MCF 10A (cell line): ENCODE measurements at regions not wholly inside any gene's neighbourhood (a gene's known extent, or its start where the extent isn't known, plus 50 kb on each side); places are given as distances from the start of the nearest gene placed in this dataset.

Experiments
- BruUV-seq: library from RNA; stranded (reverse); fragments of 400-500 nt; replicated peaks from 2 replicates; lab custom pipeline; 2021; lab: Mats Ljungman, UMichigan
- CTCF ChIA-PET: fragments of 300-600 bp; sonication (Branson Sonifier 250); formaldehyde crosslinking; extraction: SDS; loops from one replicate; lab custom pipeline; 2021; ENCODE audit warnings: antibody characterized with exemption, inconsistent platforms; lab: Yijun Ruan, JAX
- POLR2A ChIA-PET: fragments of 300-600, 350-650 bp; sonication (Branson Sonifier 250); formaldehyde crosslinking; extraction: SDS; loops from one replicate; lab custom pipeline; 2020; ENCODE audit warnings: antibody characterized with exemption, inconsistent platforms; lab: Yijun Ruan, JAX
- DNase-seq: peaks from one replicate; pipeline ENCODE4 v3.0.0-alpha.2; 2018; ENCODE audit not compliant: unreplicated experiment
- H3K27ac Mint-ChIP-seq: one replicate; pipeline ENCODE4 v1.8.0; 2022; ENCODE audit warnings: mild to moderate bottlenecking, low read depth, mixed read lengths; ENCODE audit not compliant: unreplicated experiment
- H3K27me3 Mint-ChIP-seq: one replicate; pipeline ENCODE4 v1.8.0; 2022; ENCODE audit warnings: mixed read lengths; ENCODE audit not compliant: insufficient read depth, unreplicated experiment
- H3K36me3 Mint-ChIP-seq: one replicate; pipeline ENCODE4 v1.8.0; 2022; ENCODE audit warnings: mild to moderate bottlenecking, moderate library complexity, mixed read lengths; ENCODE audit not compliant: insufficient read depth, unreplicated experiment
- H3K4me1 Mint-ChIP-seq: one replicate; pipeline ENCODE4 v1.8.0; 2022; ENCODE audit warnings: mixed read lengths; ENCODE audit not compliant: insufficient read depth, unreplicated experiment
- H3K4me3 Mint-ChIP-seq: one replicate; pipeline ENCODE4 v1.8.0; 2022; ENCODE audit warnings: mild to moderate bottlenecking, moderate library complexity, mixed read lengths; ENCODE audit not compliant: unreplicated experiment
- H3K9me3 Mint-ChIP-seq: one replicate; pipeline ENCODE4 v1.8.0; 2022; ENCODE audit warnings: mixed read lengths; ENCODE audit not compliant: unreplicated experiment
- CTCF ChIP-seq: fragments of 200-600 bp; IDR thresholded peaks from one replicate; pipeline ENCODE4 v1.8.0; 2022; ENCODE audit warnings: antibody characterized with exemption, mild to moderate bottlenecking; ENCODE audit not compliant: unreplicated experiment
- intact Hi-C: fragments of 100-400 bp; cut with micrococcal nuclease; formaldehyde crosslinking; loops from 2 replicates; pipeline ENCODE4 v1.14.1; 2022

- no peaks in the 10 kb centered on the region for H3K36me3 Mint-ChIP-seq
- no peaks in the 10 kb centered on the region for H3K4me1 Mint-ChIP-seq
- DNase-seq, result no peak
- no TSS peak for BruUV-seq
- H3K4me3 Mint-ChIP-seq, result no peak overlapping the region
- intact Hi-C loops, result no loop called here
- H3K27ac Mint-ChIP-seq, result no peak overlapping the region
- H3K9me3 Mint-ChIP-seq, result no peaks in the 10 kb centered on the region
- TF ChIP-seq CTCF, result no peak
- no peaks in the 10 kb centered on the region for H3K27me3 Mint-ChIP-seq
- ChIA-PET CTCF (no interaction called here), POLR2A (no interaction called here)
Measured at GRCh38 chr4:127238956-127239475, 393.7 kb upstream of the INTU start.

- Mint-ChIP-seq H3K27me3 (no peaks in the 10 kb centered on the region), H3K27ac (no peak overlapping the region), H3K9me3 (no peaks in the 10 kb centered on the region), H3K4me1 (no peaks in the 10 kb centered on the region), H3K36me3 (no peaks in the 10 kb centered on the region), H3K4me3 (no peak overlapping the region)
- intact Hi-C loops, result no loop called here
- ChIA-PET POLR2A (interaction anchor here (0.6 kb wide), 2 partner anchors 181 to 398 kb away, joined by 3 read pairs; no protein-coding TSS in a partner anchor), CTCF (interaction anchor here (1.5 kb wide), 1 partner anchor 10 kb away, joined by 5 read pairs; no protein-coding TSS in a partner anchor)
- TF ChIP-seq CTCF, result no peak
- no TSS peak for BruUV-seq
- no peak for DNase-seq
Measured at GRCh38 chr4:127239902-127240763, 392.6 kb upstream of the INTU start.

- CTCF ChIA-PET, result interaction anchor here (1.5 kb wide), 1 partner anchor 11 kb away, joined by 5 read pairs; no protein-coding TSS in a partner anchor
- no peaks in the 10 kb centered on the region for H3K27me3 Mint-ChIP-seq
- no peak overlapping the region for H3K27ac Mint-ChIP-seq
- intact Hi-C loops, result no loop called here
- H3K4me3 Mint-ChIP-seq, result no peak overlapping the region
- H3K9me3 Mint-ChIP-seq, result no peaks in the 10 kb centered on the region
- H3K4me1 Mint-ChIP-seq, result no peaks in the 10 kb centered on the region
- no peaks in the 10 kb centered on the region for H3K36me3 Mint-ChIP-seq
- TF ChIP-seq CTCF, result no peak
- no TSS peak for BruUV-seq
- DNase-seq, result no peak
- POLR2A ChIA-PET, result interaction anchor here (0.6 kb wide), 1 partner anchor 181 kb away, joined by 3 read pairs; no protein-coding TSS in a partner anchor
Measured at GRCh38 chr4:127240764-127241105, 392.0 kb upstream of the INTU start.

- no TSS peak for BruUV-seq
- Mint-ChIP-seq H3K27me3 (no peaks in the 10 kb centered on the region), H3K4me1 (peaks cover 10% of the 10 kb centered on the region), H3K36me3 (no peaks in the 10 kb centered on the region), H3K9me3 (no peaks in the 10 kb centered on the region), H3K27ac (no peak overlapping the region), H3K4me3 (no peak overlapping the region)
- CTCF ChIA-PET, result interaction anchor here (0.7 kb wide), 1 partner anchor 1692 kb away, joined by 4 read pairs; no protein-coding TSS in a partner anchor
- no peak for DNase-seq
- intact Hi-C loops, result no loop called here
- TF ChIP-seq CTCF, result no peak
- POLR2A ChIA-PET, result no interaction called here
Measured at GRCh38 chr4:127244515-127244914, 388.2 kb upstream of the INTU start.
